ENCODE measurements at regions not wholly inside any gene's neighbourhood (a gene's known extent, or its start where the extent isn't known, plus 50 kb on each side); places are given as distances from the start of the nearest gene placed in this dataset.

GRCh38 chr2:234753701-234754100 is 198.1 kb upstream of the SH3BP4 start:
- Histone ChIP-seq H3K27me3 (ENCODE audit: insufficient read depth, low read length) (no peaks in the 10 kb centered on the region), H3K9me3 (ENCODE audit: low read length) (no peaks in the 10 kb centered on the region), H3K4me3 (ENCODE audit: low read length) (no peak overlapping the region), H3K36me3 (ENCODE audit: insufficient read depth, low read length) (no peaks in the 10 kb centered on the region), H3K4me1 (ENCODE audit: insufficient read depth, low read length) (no peaks in the 10 kb centered on the region), H2AFZ (ENCODE audit: low read depth, low read length) (no peak overlapping the region)

- Histone ChIP-seq H3K9me3 (ENCODE audit: low read length) (no peaks in the 10 kb centered on the region), H3K36me3 (ENCODE audit: insufficient read depth, low read length) (no peaks in the 10 kb centered on the region), H3K4me3 (ENCODE audit: low read length) (no peak overlapping the region), H3K27me3 (ENCODE audit: insufficient read depth, low read length) (no peaks in the 10 kb centered on the region), H3K4me1 (ENCODE audit: insufficient read depth, low read length) (no peaks in the 10 kb centered on the region), H2AFZ (ENCODE audit: low read depth, low read length) (no peak overlapping the region)
Measured at GRCh38 chr2:234752966-234753365, 198.9 kb upstream of the SH3BP4 start.

- H3K27me3 ChIP-seq (ENCODE audit: insufficient read depth, low read length), result no peaks in the 10 kb centered on the region
- H2AFZ ChIP-seq (ENCODE audit: low read depth, low read length), result no peak overlapping the region
- no peak overlapping the region for H3K4me3 ChIP-seq (ENCODE audit: low read length)
- H3K36me3 ChIP-seq (ENCODE audit: insufficient read depth, low read length), result no peaks in the 10 kb centered on the region
- H3K4me1 ChIP-seq (ENCODE audit: insufficient read depth, low read length), result no peaks in the 10 kb centered on the region
- H3K9me3 ChIP-seq (ENCODE audit: low read length), result no peaks in the 10 kb centered on the region
Measured at GRCh38 chr2:234751275-234751973, 200.4 kb upstream of the SH3BP4 start.

GRCh38 chr2:234747833-234748559 is 203.8 kb upstream of the SH3BP4 start:
- Histone ChIP-seq H3K36me3 (ENCODE audit: insufficient read depth, low read length) (no peaks in the 10 kb centered on the region), H3K4me3 (ENCODE audit: low read length) (no peak overlapping the region), H3K9me3 (ENCODE audit: low read length) (no peaks in the 10 kb centered on the region), H2AFZ (ENCODE audit: low read depth, low read length) (no peak overlapping the region), H3K4me1 (ENCODE audit: insufficient read depth, low read length) (no peaks in the 10 kb centered on the region), H3K27me3 (ENCODE audit: insufficient read depth, low read length) (no peaks in the 10 kb centered on the region)

- no peak overlapping the region for H3K4me3 ChIP-seq (ENCODE audit: low read length)
- no peaks in the 10 kb centered on the region for H3K27me3 ChIP-seq (ENCODE audit: insufficient read depth, low read length)
- H3K9me3 ChIP-seq (ENCODE audit: low read length), result no peaks in the 10 kb centered on the region
- no peaks in the 10 kb centered on the region for H3K36me3 ChIP-seq (ENCODE audit: insufficient read depth, low read length)
- H2AFZ ChIP-seq (ENCODE audit: low read depth, low read length), result no peak overlapping the region
- no peaks in the 10 kb centered on the region for H3K4me1 ChIP-seq (ENCODE audit: insufficient read depth, low read length)
Measured at GRCh38 chr2:234747032-234747431, 204.8 kb upstream of the SH3BP4 start.

GRCh38 chr2:234745347-234745746 is 206.5 kb upstream of the SH3BP4 start:
- H3K4me3 ChIP-seq (ENCODE audit: low read length), result no peak overlapping the region
- no peaks in the 10 kb centered on the region for H3K36me3 ChIP-seq (ENCODE audit: insufficient read depth, low read length)
- H3K27me3 ChIP-seq (ENCODE audit: insufficient read depth, low read length), result no peaks in the 10 kb centered on the region
- no peak overlapping the region for H2AFZ ChIP-seq (ENCODE audit: low read depth, low read length)
- no peaks in the 10 kb centered on the region for H3K4me1 ChIP-seq (ENCODE audit: insufficient read depth, low read length)
- H3K9me3 ChIP-seq (ENCODE audit: low read length), result no peaks in the 10 kb centered on the region

GRCh38 chr2:234741976-234742375 is 209.8 kb upstream of the SH3BP4 start:
- Histone ChIP-seq H3K9me3 (ENCODE audit: low read length) (no peaks in the 10 kb centered on the region), H3K4me1 (ENCODE audit: insufficient read depth, low read length) (no peaks in the 10 kb centered on the region), H3K4me3 (ENCODE audit: low read length) (no peak overlapping the region), H3K27me3 (ENCODE audit: insufficient read depth, low read length) (no peaks in the 10 kb centered on the region), H2AFZ (ENCODE audit: low read depth, low read length) (no peak overlapping the region), H3K36me3 (ENCODE audit: insufficient read depth, low read length) (no peaks in the 10 kb centered on the region)

- Histone ChIP-seq H3K4me3 (ENCODE audit: low read length) (no peak overlapping the region), H2AFZ (ENCODE audit: low read depth, low read length) (no peak overlapping the region), H3K4me1 (ENCODE audit: insufficient read depth, low read length) (no peaks in the 10 kb centered on the region), H3K36me3 (ENCODE audit: insufficient read depth, low read length) (no peaks in the 10 kb centered on the region), H3K9me3 (ENCODE audit: low read length) (no peaks in the 10 kb centered on the region), H3K27me3 (ENCODE audit: insufficient read depth, low read length) (no peaks in the 10 kb centered on the region)
Measured at GRCh38 chr2:234739061-234739460, 212.8 kb upstream of the SH3BP4 start.

- Histone ChIP-seq H3K4me3 (ENCODE audit: low read length) (no peak overlapping the region), H2AFZ (ENCODE audit: low read depth, low read length) (no peak overlapping the region), H3K36me3 (ENCODE audit: insufficient read depth, low read length) (no peaks in the 10 kb centered on the region), H3K27me3 (ENCODE audit: insufficient read depth, low read length) (no peaks in the 10 kb centered on the region), H3K9me3 (ENCODE audit: low read length) (no peaks in the 10 kb centered on the region), H3K4me1 (ENCODE audit: insufficient read depth, low read length) (no peaks in the 10 kb centered on the region)
Measured at GRCh38 chr2:234735829-234736228, 216.0 kb upstream of the SH3BP4 start.

- peaks cover 9% of the 10 kb centered on the region for H3K4me1 ChIP-seq (ENCODE audit: insufficient read depth, low read length)
- H3K36me3 ChIP-seq (ENCODE audit: insufficient read depth, low read length), result no peaks in the 10 kb centered on the region
- H2AFZ ChIP-seq (ENCODE audit: low read depth, low read length), result no peak overlapping the region
- no peaks in the 10 kb centered on the region for H3K9me3 ChIP-seq (ENCODE audit: low read length)
- H3K27me3 ChIP-seq (ENCODE audit: insufficient read depth, low read length), result no peaks in the 10 kb centered on the region
- H3K4me3 ChIP-seq (ENCODE audit: low read length), result no peak overlapping the region
Measured at GRCh38 chr2:234733795-234734600, 217.8 kb upstream of the SH3BP4 start.

- H3K4me3 ChIP-seq (ENCODE audit: low read length), result no peak overlapping the region
- no peaks in the 10 kb centered on the region for H3K36me3 ChIP-seq (ENCODE audit: insufficient read depth, low read length)
- no peak overlapping the region for H2AFZ ChIP-seq (ENCODE audit: low read depth, low read length)
- H3K27me3 ChIP-seq (ENCODE audit: insufficient read depth, low read length), result no peaks in the 10 kb centered on the region
- H3K4me1 ChIP-seq (ENCODE audit: insufficient read depth, low read length), result peaks cover 9% of the 10 kb centered on the region
- no peaks in the 10 kb centered on the region for H3K9me3 ChIP-seq (ENCODE audit: low read length)
Measured at GRCh38 chr2:234733093-234733489, 218.7 kb upstream of the SH3BP4 start.

- Histone ChIP-seq H3K36me3 (ENCODE audit: insufficient read depth, low read length) (no peaks in the 10 kb centered on the region), H3K4me1 (ENCODE audit: insufficient read depth, low read length) (peaks cover 9% of the 10 kb centered on the region), H3K27me3 (ENCODE audit: insufficient read depth, low read length) (no peaks in the 10 kb centered on the region), H3K9me3 (ENCODE audit: low read length) (no peaks in the 10 kb centered on the region), H3K4me3 (ENCODE audit: low read length) (no peak overlapping the region), H2AFZ (ENCODE audit: low read depth, low read length) (no peak overlapping the region)
Measured at GRCh38 chr2:234732404-234733092, 219.3 kb upstream of the SH3BP4 start.

- no peaks in the 10 kb centered on the region for H3K27me3 ChIP-seq (ENCODE audit: insufficient read depth, low read length)
Measured at GRCh38 chr2:234731236-234731635, 220.6 kb upstream of the SH3BP4 start.

More at GRCh38 chr2:234731236-234731635, 220.6 kb upstream of the SH3BP4 start:
- Histone ChIP-seq H3K36me3 (ENCODE audit: insufficient read depth, low read length) (no peaks in the 10 kb centered on the region), H3K4me1 (ENCODE audit: insufficient read depth, low read length) (peaks cover 9% of the 10 kb centered on the region), H2AFZ (ENCODE audit: low read depth, low read length) (no peak overlapping the region), H3K4me3 (ENCODE audit: low read length) (no peak overlapping the region), H3K9me3 (ENCODE audit: low read length) (no peaks in the 10 kb centered on the region)

All from neuron (in vitro differentiated cells).